PC-3 (cell line): ENCODE measurements at regions not wholly inside any gene's neighbourhood (a gene's known extent, or its start where the extent isn't known, plus 50 kb on each side); places are given as distances from the start of the nearest gene placed in this dataset.
A peak's percentile ranks its signal among the peaks of the same experiment; 100 is the strongest.

ENCODE experiments used
- ATAC-seq: fragments of 200-7000 bp; cut with Tn5 transposase; 2 replicates; pipeline ENCODE4 v1.9.1; 2020; ENCODE audit warnings: mild to moderate bottlenecking, moderate library complexity
- BruUV-seq: library from RNA; stranded (reverse); fragments of 400-500 nt; replicated peaks from 2 replicates; lab custom pipeline; 2021; lab: Mats Ljungman, UMichigan
- CTCF ChIA-PET: fragments of 300-600 bp; sonication (Branson Sonifier 250); formaldehyde crosslinking; loops from one replicate; lab custom pipeline; 2022; ENCODE audit warnings: antibody characterized with exemption; lab: Charles Lee
- POLR2A ChIA-PET: fragments of 300-600 bp; sonication (Branson Sonifier 250); formaldehyde crosslinking; loops from one replicate; lab custom pipeline; 2022; ENCODE audit warnings: antibody characterized with exemption; ENCODE audit not compliant: unreplicated experiment; lab: Charles Lee
- DNase-seq: peaks from one replicate; pipeline ENCODE4 v3.0.0-alpha.2; 2015
- H2AFZ ChIP-seq: fragments of 300-600 bp; sonication (generic); 2 replicates; pipeline ENCODE4 v1.6.0; 2016; ENCODE audit warnings: antibody characterized with exemption, low read length
- H3F3A ChIP-seq: fragments of 300-600 bp; sonication (generic); one replicate; pipeline ENCODE4 v1.6.0; 2017; ENCODE audit warnings: antibody characterized with exemption, low read length, control low read depth, mild to moderate bottlenecking; ENCODE audit not compliant: unreplicated experiment
- H3K27ac ChIP-seq: fragments of 300-600 bp; sonication (generic); 2 replicates; pipeline ENCODE4 v1.5.1; 2016; ENCODE audit warnings: mild to moderate bottlenecking, low read length
- H3K27me3 ChIP-seq: fragments of 300-600 bp; sonication (generic); 2 replicates; pipeline ENCODE4 v1.6.1; 2016; ENCODE audit warnings: low read length, mixed read lengths
- H3K36me3 ChIP-seq: fragments of 300-600 bp; sonication (generic); 2 replicates; pipeline ENCODE4 v1.6.1; 2016; ENCODE audit warnings: low read depth, mixed run types, low read length, mixed read lengths
- H3K4me1 ChIP-seq: fragments of 300-600 bp; sonication (generic); 2 replicates; pipeline ENCODE4 v1.5.1; 2016; ENCODE audit warnings: low read length; ENCODE audit not compliant: insufficient read depth
- H3K4me2 ChIP-seq: fragments of 300-600 bp; sonication (generic); 2 replicates; pipeline ENCODE4 v1.6.0; 2016; ENCODE audit warnings: low read length
- H3K4me3 ChIP-seq: fragments of 300-600 bp; sonication (generic); 2 replicates; pipeline ENCODE4 v1.5.1; 2016; ENCODE audit warnings: mild to moderate bottlenecking, low read length, mixed read lengths
- H3K79me2 ChIP-seq: fragments of 300-600 bp; sonication (generic); 2 replicates; pipeline ENCODE4 v1.6.1; 2017; ENCODE audit warnings: low read length, mixed read lengths
- H3K9ac ChIP-seq: fragments of 300-600 bp; sonication (generic); 2 replicates; pipeline ENCODE4 v1.6.0; 2016; ENCODE audit warnings: mild to moderate bottlenecking, low read length
- H3K9me2 ChIP-seq: fragments of 300-600 bp; sonication (generic); replicated peaks from 2 replicates; pipeline ENCODE4 v1.6.1; 2016; ENCODE audit warnings: mixed run types, low read length, mixed read lengths
- H3K9me3 ChIP-seq: fragments of 300-600 bp; sonication (generic); 2 replicates; pipeline ENCODE4 v1.6.1; 2016; ENCODE audit warnings: low read length, mixed read lengths
- H4K20me1 ChIP-seq: fragments of 300-600 bp; sonication (generic); 2 replicates; pipeline ENCODE4 v1.6.1; 2016; ENCODE audit warnings: low read length, mixed read lengths
- EZH2 ChIP-seq: fragments of 300-600 bp; sonication (generic); IDR thresholded peaks from one replicate; pipeline ENCODE4 v1.6.1; 2017; ENCODE audit warnings: antibody characterized with exemption, mild to moderate bottlenecking, low read length; ENCODE audit not compliant: unreplicated experiment
- EZH2phosphoT487 ChIP-seq: fragments of 300-600 bp; sonication (generic); IDR thresholded peaks from 2 replicates; pipeline ENCODE4 v1.6.1; 2018; ENCODE audit warnings: mild to moderate bottlenecking, antibody characterized with exemption, low read length, borderline replicate concordance
- intact Hi-C: fragments of 100-400 bp; cut with micrococcal nuclease; formaldehyde crosslinking; loops from 2 replicates; pipeline ENCODE4 v1.9.0; 2023
- TF ChIP-seq, protein P1 (sequence below): fragments of 300-600 bp; sonication (generic); conservative IDR thresholded peaks from 2 replicates; pipeline ENCODE4 v1.5.1; 2017; ENCODE audit warnings: antibody characterized with exemption, low read depth, mild to moderate bottlenecking, low read length

DNA sequence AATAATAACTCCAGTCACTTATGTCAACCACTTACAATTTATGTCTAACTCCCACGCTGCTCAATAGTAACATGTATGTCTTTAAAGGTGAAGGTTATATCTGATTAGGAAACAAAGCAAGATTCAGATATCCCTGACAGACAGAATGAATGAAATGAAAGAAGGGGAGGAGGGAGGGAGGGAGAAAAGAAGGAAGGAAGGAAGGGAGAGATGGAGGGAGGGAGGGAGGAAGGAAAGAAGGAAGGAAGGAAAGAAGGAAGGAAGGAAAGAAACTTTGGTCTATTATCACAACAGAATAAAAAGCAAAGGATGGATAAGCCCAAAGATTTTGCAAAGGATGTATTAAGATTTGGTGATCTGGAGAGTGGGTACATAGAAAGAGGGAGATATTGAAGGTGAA, 433.3 kb downstream of the PRKD1 start:
- DNase-seq (no peak), ATAC-seq (no peak)
- ChIA-PET POLR2A (no interaction called here), CTCF (no interaction called here)
- Histone ChIP-seq H3K4me2 (no peak overlapping the region), H3K9me2 (no peaks in the 10 kb centered on the region), H4K20me1 (no peaks in the 10 kb centered on the region), H2AFZ (no peak overlapping the region), H3K36me3 (no peaks in the 10 kb centered on the region), H3K4me1 (no peaks in the 10 kb centered on the region), H3K27me3 (peaks cover 14% of the 10 kb centered on the region), H3K4me3 (no peak overlapping the region), H3F3A (no peaks in the 10 kb centered on the region), H3K9me3 (no peaks in the 10 kb centered on the region), H3K27ac (no peak overlapping the region), H3K9ac (no peak overlapping the region), H3K79me2 (no peaks in the 10 kb centered on the region)
- no TSS peak for BruUV-seq
- intact Hi-C loops: no loop called here
- TF ChIP-seq EZH2phosphoT487: no peak
- TF ChIP-seq EZH2: no peak
- TF ChIP-seq, protein P1, sequence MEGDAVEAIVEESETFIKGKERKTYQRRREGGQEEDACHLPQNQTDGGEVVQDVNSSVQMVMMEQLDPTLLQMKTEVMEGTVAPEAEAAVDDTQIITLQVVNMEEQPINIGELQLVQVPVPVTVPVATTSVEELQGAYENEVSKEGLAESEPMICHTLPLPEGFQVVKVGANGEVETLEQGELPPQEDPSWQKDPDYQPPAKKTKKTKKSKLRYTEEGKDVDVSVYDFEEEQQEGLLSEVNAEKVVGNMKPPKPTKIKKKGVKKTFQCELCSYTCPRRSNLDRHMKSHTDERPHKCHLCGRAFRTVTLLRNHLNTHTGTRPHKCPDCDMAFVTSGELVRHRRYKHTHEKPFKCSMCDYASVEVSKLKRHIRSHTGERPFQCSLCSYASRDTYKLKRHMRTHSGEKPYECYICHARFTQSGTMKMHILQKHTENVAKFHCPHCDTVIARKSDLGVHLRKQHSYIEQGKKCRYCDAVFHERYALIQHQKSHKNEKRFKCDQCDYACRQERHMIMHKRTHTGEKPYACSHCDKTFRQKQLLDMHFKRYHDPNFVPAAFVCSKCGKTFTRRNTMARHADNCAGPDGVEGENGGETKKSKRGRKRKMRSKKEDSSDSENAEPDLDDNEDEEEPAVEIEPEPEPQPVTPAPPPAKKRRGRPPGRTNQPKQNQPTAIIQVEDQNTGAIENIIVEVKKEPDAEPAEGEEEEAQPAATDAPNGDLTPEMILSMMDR: no peak

DNA sequence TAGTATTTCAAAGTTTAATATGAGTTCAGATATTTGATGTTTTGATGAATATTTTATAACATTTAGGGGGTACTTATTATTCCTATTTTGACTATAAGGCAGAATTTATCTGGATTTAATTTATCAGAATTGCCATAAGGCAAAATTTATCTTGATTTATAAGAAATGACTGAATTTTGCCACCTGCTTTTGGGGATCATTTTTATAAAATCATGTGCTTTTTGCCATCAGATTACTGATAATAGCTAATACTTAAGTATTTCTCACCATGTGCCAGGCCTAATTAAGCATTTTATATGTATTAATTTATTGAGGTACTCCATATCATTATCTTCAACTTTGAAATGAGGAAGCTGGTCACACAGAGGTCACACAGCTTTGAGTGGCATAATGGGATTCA, 423.7 kb downstream of the PRKD1 start:
- H3K36me3 ChIP-seq: no peaks in the 10 kb centered on the region
- H4K20me1 ChIP-seq: no peaks in the 10 kb centered on the region
- no peak overlapping the region for H3K4me3 ChIP-seq
- H3K4me2 ChIP-seq: no peak overlapping the region
- ATAC-seq: no peak
- no peaks in the 10 kb centered on the region for H3F3A ChIP-seq
- TF ChIP-seq EZH2phosphoT487 (no peak), EZH2 (no peak)
- TF ChIP-seq, protein P1: no peak
- H3K9me3 ChIP-seq: no peaks in the 10 kb centered on the region
- no peaks in the 10 kb centered on the region for H3K4me1 ChIP-seq
- CTCF ChIA-PET: no interaction called here
- intact Hi-C loops: no loop called here
- no peak overlapping the region for H2AFZ ChIP-seq
- no peaks in the 10 kb centered on the region for H3K79me2 ChIP-seq
- no TSS peak for BruUV-seq
- H3K27me3 ChIP-seq: peaks cover 10% of the 10 kb centered on the region; the same call in 1 of the 2 replicates
- no peaks in the 10 kb centered on the region for H3K9me2 ChIP-seq
- H3K27ac ChIP-seq: no peak overlapping the region
- POLR2A ChIA-PET: no interaction called here
- H3K9ac ChIP-seq: no peak overlapping the region
- DNase-seq: no peak

DNA sequence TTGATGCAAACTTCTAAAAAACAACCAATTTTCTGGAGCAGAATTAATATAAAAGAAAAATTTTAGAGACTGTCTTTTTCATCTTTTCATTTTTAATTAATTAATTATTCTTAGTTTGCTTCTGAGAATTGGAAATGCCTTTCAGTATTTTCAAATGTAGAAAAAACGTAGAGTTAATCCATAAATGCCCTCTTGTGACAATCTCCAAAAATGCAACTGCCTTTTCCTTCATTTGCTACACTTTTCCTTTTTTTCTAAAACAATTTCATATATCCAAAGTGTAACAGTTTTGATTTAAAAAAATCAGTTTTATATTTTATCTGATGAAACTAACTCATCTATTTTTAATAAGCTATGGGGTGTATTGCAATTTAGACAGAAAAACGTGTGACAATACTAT, 409.3 kb downstream of the PRKD1 start:
- POLR2A ChIA-PET: no interaction called here
- intact Hi-C loops: loop anchor here (1.0 to 5.0 kb wide), 3 partner anchors 291 to 761 kb away; no protein-coding TSS in a partner anchor

More for the DNA sequence above, 409.3 kb downstream of the PRKD1 start:
- TF ChIP-seq, protein P1: peak; percentile 53
- TF ChIP-seq EZH2: no peak
- Histone ChIP-seq H3K79me2 (no peaks in the 10 kb centered on the region), H3K4me1 (no peaks in the 10 kb centered on the region), H2AFZ (no peak overlapping the region), H3K36me3 (no peaks in the 10 kb centered on the region), H3K9ac (no peak overlapping the region), H3K9me2 (no peaks in the 10 kb centered on the region), H4K20me1 (no peaks in the 10 kb centered on the region), H3K27ac (no peak overlapping the region), H3K9me3 (no peaks in the 10 kb centered on the region), H3K27me3 (peaks cover 21% of the 10 kb centered on the region), H3K4me2 (no peak overlapping the region), H3F3A (no peaks in the 10 kb centered on the region), H3K4me3 (no peak overlapping the region)
- CTCF ChIA-PET: no interaction called here
- peak; percentile 39 for DNase-seq
- no peak for ATAC-seq
- BruUV-seq: no TSS peak
